GM18511 (cell line): ENCODE measurements at regions not wholly inside any gene's neighbourhood (a gene's known extent, or its start where the extent isn't known, plus 50 kb on each side); places are given as distances from the start of the nearest gene placed in this dataset.
A peak's percentile ranks its signal among the peaks of the same experiment; 100 is the strongest.
"Not testable (repeated sequence)": the region's sequence is repeated elsewhere in the genome, so short reads cannot be mapped to it uniquely, and the experiment has no call there.

Experiments used
- ATAC-seq: cut with Tn5 transposase; IDR thresholded peaks from one replicate; pipeline ENCODE4 v1.9.1; 2021; ENCODE audit warnings: mild to moderate bottlenecking, moderate library complexity; ENCODE audit not compliant: unreplicated experiment

GRCh38 chr15:79538527-79538926 lies 106.4 kb downstream of the MINAR1 start:
- ATAC-seq = no peak

- no peak for ATAC-seq
Observed at GRCh38 chr15:79539401-79539800, 107.3 kb downstream of the MINAR1 start.

GRCh38 chr15:79540551-79540950 lies 108.4 kb downstream of the MINAR1 start:
- ATAC-seq = no peak

DNA sequence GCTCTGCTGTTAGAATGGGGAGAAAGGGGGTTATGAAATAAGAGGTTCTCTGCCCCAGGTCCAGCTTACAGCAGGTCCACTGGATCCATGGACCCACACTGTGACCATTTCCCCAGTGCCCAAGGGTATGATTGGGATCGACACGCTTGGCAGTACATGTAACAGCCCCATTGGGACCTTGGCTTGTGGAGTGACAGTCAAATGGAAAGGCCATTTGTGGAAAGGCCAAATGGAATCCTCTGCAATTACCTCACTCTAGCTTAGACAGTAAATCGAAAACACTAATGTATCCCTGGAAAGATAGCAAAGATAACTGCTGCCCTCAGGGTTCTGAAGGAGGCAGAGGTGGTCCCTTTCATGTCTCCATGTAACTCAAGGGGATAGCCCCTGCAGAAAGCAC lies 109.1 kb downstream of the MINAR1 start:
- ATAC-seq = no peak

DNA sequence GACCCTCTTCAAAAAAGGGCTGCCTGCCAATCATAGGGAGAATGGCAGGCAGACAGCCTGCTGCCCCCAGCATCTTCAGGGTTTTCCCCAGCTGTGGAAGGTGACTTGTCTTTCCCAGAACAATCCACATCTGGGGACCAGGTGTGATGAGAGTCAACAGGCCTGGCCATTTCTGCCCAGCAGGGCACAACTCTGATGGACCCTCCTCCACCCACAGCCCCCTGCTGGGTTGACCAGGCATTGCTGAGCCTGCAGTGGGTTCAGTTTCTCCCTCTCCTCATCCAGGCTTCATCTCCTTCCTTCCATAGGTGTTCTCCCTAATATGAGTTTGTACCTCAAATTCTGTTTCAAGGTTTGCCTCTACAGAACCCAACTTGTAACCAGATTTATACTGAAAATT lies 111.0 kb downstream of the MINAR1 start:
- no peak for ATAC-seq

DNA sequence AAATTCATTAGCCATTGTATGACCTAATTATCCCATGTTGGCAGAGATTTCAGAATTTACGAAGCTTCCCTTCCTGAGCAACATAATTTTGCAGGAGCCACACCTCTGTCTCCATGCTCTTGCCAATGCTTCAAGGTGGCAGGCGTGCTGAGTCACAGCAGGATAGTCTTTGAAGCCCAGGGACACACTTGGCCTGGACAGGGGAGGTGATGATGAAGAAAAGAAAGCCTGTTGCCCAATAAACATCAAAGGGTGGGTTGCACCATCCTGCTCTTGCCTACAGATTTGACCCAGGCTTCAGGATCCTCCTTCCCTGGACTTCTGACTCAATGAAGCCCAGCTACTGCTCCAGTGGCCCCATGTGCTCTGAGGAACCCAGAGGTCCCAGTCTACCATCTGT lies 117.1 kb downstream of the MINAR1 start:
- ATAC-seq = no peak

- no peak for ATAC-seq
Observed at GRCh38 chr15:79560384-79560783, 128.2 kb downstream of the MINAR1 start.

GRCh38 chr15:79561982-79562381 lies 129.8 kb downstream of the MINAR1 start:
- no peak for ATAC-seq

- ATAC-seq = no peak
Observed at GRCh38 chr15:79562403-79562815, 130.3 kb downstream of the MINAR1 start.

- no peak for ATAC-seq
Observed at GRCh38 chr15:79562899-79563298, 130.8 kb downstream of the MINAR1 start.

DNA sequence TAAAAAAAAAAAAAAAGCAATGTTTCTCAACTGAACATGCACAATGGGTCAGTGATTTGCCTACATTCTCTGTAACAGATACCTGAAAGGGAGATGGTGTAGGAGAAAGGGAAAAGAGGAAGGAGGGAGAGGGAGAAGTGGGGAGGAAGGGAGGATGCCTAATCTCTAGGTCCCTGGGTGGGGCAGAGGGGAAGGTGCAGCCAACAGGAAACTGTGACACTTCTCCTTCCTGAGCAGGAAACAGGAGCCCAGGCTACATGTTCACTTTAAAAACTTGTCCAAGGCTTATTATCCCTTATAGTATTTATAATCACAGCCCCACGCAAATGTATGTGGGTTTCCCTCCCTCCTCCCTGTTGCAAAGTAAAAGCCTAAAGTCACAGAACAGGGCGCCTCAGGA lies 137.9 kb downstream of the MINAR1 start:
- ATAC-seq = no peak

GRCh38 chr15:79572691-79573404 lies 140.7 kb downstream of the MINAR1 start:
- ATAC-seq = no peak

DNA sequence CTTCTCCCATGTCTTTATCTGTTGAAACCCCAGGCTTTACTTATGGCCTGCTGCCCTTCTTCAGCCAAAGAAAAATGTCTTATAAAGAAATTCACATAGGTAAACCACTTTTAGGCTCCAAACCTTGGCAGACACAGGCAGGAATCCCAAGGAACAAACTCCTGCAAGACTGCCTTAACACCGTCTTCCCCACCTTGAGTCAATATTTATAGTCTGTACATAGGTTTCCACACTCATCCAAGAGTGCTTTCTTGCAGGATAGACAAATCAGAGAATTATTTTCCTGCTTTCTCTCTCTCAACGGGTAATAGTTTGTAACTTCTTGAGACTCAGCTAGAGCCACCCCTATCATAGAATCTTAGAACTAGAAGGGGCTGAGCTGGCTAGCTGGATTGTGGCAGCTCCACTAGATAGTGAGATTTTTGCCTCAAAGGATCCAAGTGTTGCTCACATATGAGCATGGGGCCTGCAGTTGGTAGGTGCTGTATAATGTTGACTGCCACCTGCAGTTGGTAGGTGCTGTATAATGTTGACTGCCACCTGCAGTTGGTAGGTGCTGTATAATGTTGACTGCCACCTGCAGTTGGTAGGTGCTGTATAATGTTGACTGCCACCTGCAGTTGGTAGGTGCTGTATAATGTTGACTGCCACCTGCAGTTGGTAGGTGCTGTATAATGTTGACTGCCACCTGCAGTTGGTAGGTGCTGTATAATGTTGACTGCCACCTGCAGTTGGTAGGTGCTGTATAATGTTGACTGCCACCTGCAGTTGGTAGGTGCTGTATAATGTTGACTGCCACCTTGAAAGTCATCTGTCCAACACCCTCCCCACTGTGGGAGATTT lies 142.5 kb downstream of the MINAR1 start:
- ATAC-seq = not testable (repeated sequence)

DNA sequence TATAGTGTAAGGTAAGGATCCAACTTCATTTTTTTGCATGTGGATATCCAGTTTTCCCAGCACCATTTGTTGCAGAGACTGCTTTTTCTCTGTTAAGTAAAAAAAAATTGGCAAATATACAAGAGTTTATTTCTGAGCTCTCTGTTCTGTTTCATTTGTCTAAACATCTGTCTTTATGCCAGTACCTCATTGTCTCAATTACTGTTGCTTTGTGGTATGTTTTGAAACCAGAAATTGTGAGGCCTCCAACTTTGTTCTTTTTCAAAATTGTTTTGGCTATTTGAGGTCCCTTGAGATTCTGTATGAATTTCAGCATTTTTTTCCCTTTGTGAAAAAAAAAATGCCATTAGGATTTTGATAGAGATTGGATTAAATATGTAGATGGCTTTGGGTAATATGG lies 150.5 kb downstream of the MINAR1 start:
- ATAC-seq = no peak

DNA sequence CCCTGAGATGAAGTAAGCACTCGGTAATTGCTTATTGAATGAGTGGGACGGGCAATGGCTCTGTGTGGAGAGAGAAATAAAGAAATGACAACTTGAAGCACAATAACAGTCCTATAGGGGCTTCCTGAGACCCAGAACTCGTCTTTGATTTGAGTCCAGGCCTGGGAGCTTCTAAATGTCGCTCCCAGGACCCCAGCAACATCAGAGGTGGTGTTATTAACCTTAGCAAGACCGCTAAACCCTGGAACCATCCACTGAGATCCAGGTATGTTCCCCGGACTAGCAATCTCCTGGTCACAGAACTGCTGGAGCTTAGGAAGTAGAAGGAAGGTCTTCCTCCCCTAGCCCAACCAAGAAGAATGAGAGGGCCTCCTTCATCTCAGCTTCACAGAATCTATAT lies 160.0 kb downstream of the MINAR1 start:
- ATAC-seq = no peak

DNA sequence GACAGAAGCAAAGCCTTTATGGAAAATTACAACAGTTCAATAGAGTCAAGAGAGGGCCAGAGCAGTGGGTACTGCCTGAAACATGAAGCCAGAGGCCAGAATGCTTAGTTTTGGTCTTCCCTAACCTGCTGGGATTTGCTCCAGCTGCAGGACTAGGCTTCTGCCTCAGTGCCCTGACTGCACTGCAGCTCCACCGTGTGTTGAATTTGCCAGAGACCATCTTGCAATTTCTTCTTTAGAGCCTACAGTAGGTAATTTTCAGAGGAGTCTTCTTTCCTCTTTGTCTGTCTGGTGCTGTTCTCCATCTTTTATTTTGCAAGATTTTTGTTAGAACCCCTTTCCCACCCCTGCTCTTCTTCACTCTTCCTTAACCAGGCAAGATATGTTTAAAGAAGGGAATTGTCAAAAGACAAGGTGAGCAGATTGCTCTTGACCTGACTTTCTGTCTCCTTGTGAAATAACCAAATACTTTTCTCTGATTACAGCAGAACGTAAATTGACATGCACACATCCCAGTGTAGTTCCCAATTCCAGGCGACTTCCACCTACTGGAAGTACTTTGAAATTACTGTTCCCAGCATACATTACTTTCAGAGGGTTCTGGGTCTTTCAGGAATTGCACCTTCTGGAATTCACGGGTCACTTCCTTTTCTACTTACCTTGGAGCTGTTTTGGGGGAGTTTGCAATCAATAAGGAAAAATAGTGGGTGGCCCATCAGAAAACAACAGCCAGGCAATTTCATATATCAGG lies 161.2 kb downstream of the MINAR1 start:
- ATAC-seq = no peak

- no peak for ATAC-seq
Observed at GRCh38 chr15:79595306-79595705, 163.2 kb downstream of the MINAR1 start.

DNA sequence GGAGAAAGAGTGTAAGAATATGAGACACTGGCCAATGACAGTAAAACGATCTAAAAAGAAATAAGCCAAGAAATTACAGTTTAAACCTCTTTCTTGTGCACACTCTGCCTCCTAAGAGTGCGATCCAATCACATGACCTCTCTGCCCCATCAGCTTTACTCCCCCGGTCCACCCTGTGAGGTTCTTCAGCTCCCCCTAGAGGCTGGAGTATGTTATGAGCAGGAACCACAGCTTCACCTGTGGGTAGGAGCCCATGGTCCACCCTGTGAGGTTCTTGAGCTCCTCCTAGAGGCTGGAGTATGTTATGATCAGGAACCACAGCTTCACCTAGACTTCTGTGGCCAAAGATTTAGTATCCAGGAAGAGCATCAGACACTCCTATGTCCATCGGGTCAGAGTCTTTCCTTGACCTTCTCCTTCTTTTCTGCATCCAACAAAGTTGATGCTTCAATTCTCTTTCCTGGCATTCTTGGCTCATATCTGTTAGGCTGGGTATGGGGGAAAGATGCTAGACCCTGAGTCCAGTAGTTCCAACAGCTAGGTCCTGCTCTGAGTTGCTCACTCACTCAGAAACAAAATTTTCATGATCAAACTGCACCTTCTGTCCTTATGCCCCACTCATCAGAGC lies 164.0 kb downstream of the MINAR1 start:
- peak; percentile 96 for ATAC-seq

GRCh38 chr15:79598639-79599038 lies 166.5 kb downstream of the MINAR1 start:
- no peak for ATAC-seq

DNA sequence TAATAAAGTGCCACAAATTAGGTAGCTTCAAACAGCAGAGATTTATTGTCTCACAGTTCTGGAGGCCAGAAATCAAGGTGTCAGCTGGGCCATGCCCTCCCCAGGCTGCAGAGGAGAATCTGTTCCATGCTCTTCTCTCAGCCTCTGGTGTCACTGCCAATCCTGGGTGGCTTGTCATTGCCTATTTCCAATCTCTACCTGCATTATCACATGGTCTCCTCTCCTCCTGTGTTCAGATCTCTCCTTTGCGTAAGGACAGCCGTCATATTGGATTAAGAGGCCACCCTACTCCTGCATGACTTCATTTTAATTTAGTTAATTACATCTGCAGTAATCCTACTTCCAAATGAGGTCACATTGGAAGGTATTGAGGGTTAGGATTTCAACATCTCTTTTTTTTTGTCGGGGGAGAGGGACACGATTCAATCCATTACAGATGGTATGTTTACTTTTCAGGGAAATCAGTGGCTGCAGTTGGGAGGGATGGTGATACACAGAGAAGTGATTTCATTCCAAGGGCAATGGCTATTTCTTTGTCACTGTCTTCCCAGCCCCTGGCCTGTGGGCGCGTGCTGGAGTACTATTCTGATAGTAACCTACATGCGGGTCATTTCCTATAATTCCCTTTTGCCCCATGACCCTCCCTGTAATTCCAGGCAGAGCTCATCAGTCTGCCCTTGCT lies 169.4 kb downstream of the MINAR1 start:
- no peak for ATAC-seq

DNA sequence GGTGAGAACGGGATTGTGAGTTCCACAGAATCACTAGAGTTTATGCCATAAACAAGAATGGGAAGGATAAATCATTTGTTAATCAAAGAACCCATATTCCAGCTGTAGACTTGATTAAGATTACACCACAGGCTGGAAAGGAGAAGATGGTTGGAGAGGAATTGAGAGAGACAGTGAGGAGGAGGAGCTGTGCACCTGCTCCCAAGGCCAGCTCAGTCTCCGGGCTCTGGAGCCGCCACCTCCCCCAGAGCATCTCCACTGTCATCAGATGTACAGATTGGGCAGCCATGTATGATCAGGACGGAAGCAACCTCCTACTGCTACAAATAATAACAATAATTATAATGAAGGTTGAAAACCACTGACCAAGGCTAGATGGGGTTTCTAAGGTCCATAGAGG lies 170.0 kb downstream of the MINAR1 start:
- ATAC-seq = no peak
